GM12878 (cell line): ENCODE measurements at regions not wholly inside any gene's neighbourhood (a gene's known extent, or its start where the extent isn't known, plus 50 kb on each side); places are given as distances from the start of the nearest gene placed in this dataset.

Source experiments
- ATAC-seq: fragments of 200-7000 bp; cut with Tn5 transposase; 3 replicates; pipeline ENCODE4 v1.9.1; 2020; ENCODE audit warnings: mild to moderate bottlenecking, moderate library complexity
- BruUV-seq: library from RNA; stranded (reverse); fragments of 400-500 nt; replicated peaks from 2 replicates; lab custom pipeline; 2021; lab: Mats Ljungman, UMichigan
- CTCF ChIA-PET: fragments of 300-600 bp; sonication (Branson Sonifier 250); formaldehyde crosslinking; extraction: SDS; loops from one replicate; lab custom pipeline; 2021; ENCODE audit warnings: inconsistent platforms; lab: Yijun Ruan, JAX
- POLR2A ChIA-PET: fragments of 350-600 bp; formaldehyde crosslinking; extraction: SDS; loops from one replicate; lab custom pipeline; 2021; ENCODE audit warnings: inconsistent platforms; lab: Charles Lee
- RAD21 ChIA-PET: fragments of 300-600 bp; sonication (Branson Sonifier 250); formaldehyde crosslinking; loops from one replicate; lab custom pipeline; 2023; ENCODE audit warnings: antibody characterized with exemption; ENCODE audit not compliant: unreplicated experiment; lab: Charles Lee
- SMC1A ChIA-PET: fragments of 300-600 bp; sonication (Branson Sonifier 250); formaldehyde crosslinking; loops from one replicate; lab custom pipeline; 2023; ENCODE audit not compliant: unreplicated experiment, uncharacterized antibody; lab: Charles Lee
- DNase-seq: peaks from one replicate; pipeline ENCODE4 v3.0.0-alpha.2; 2011; ENCODE audit warnings: low read depth, low spot score
- FAIRE-seq: peaks from 3 replicates; lab custom pipeline; 2011; peaks lifted over from hg19 to GRCh38; lab: Jason Lieb, UNC
- H2AFZ ChIP-seq: 2 replicates; pipeline ENCODE4 v1.6.0; 2011; ENCODE audit warnings: low read depth, low read length, control low read depth; ENCODE audit not compliant: control insufficient read depth
- H3K27ac ChIP-seq: 2 replicates; pipeline ENCODE4 v1.5.1; 2011; ENCODE audit warnings: control low read depth; ENCODE audit not compliant: control insufficient read depth, insufficient read depth
- H3K27me3 ChIP-seq, 2 experiments: replicated peaks in 1 of 2; 2 replicates each; pipeline versions ENCODE4 v1.6.0 to v1.6.1; 2011; ENCODE audit warnings: low read length in 1 of 2; ENCODE audit not compliant: control insufficient read depth in 2 of 2, insufficient read depth in 2 of 2
- H3K36me3 ChIP-seq, 2 experiments: 2 replicates each; pipeline ENCODE4 v1.5.1; 2011; ENCODE audit warnings: low read length in 1 of 2; ENCODE audit not compliant: control insufficient read depth in 2 of 2, insufficient read depth in 2 of 2
- H3K4me1 ChIP-seq: 2 replicates; pipeline ENCODE4 v1.6.1; 2011; ENCODE audit warnings: mild to moderate bottlenecking, low read length, moderate library complexity, mixed read lengths; ENCODE audit not compliant: control insufficient read depth, insufficient read depth
- H3K4me2 ChIP-seq: 2 replicates; pipeline ENCODE4 v1.6.0; 2011; ENCODE audit warnings: control low read depth; ENCODE audit not compliant: control insufficient read depth, insufficient read depth
- H3K4me3 ChIP-seq: fragments of 200-600 bp; sonication (generic); 2 replicates; pipeline ENCODE4 v1.5.1; 2016
- H3K79me2 ChIP-seq: 2 replicates; pipeline ENCODE4 v1.6.0; 2011; ENCODE audit warnings: low read length; ENCODE audit not compliant: control insufficient read depth, insufficient read depth
- H3K9ac ChIP-seq: 2 replicates; pipeline ENCODE4 v1.8.0; 2011; ENCODE audit warnings: low read length, control low read depth, mixed read lengths; ENCODE audit not compliant: control insufficient read depth, insufficient read depth
- H3K9me3 ChIP-seq: replicated peaks from 3 replicates; pipeline ENCODE4 v1.5.1; 2011; ENCODE audit warnings: mild to moderate bottlenecking, low read length; ENCODE audit not compliant: control insufficient read depth, insufficient read depth
- H4K20me1 ChIP-seq: 2 replicates; pipeline ENCODE4 v1.6.0; 2011; ENCODE audit not compliant: control insufficient read depth, insufficient read depth
- PML ChIP-seq: IDR thresholded peaks from 2 replicates; pipeline ENCODE4 v1.6.1; 2012; ENCODE audit warnings: low read length, inconsistent platforms
- POU2F2 ChIP-seq: IDR thresholded peaks from 3 replicates; pipeline ENCODE4 v1.6.1; 2011; ENCODE audit warnings: low read depth, mild to moderate bottlenecking, low read length, borderline replicate concordance
- SPI1 ChIP-seq: IDR thresholded peaks from 2 replicates; pipeline ENCODE4 v1.6.1; 2011; ENCODE audit warnings: low read depth, mild to moderate bottlenecking, low read length, moderate library complexity, borderline replicate concordance; ENCODE audit not compliant: insufficient read depth
- ZNF622 ChIP-seq: fragments of 450-650 bp; IDR thresholded peaks from 2 replicates; pipeline ENCODE4 v1.6.1; 2017; ENCODE audit warnings: mild to moderate bottlenecking, inconsistent platforms
- WGBS: methylation state at CpG from one replicate; pipeline ENCODE4 v1.1.6; 2016; ENCODE audit warnings: low lambda C conversion rate; ENCODE audit not compliant: insufficient replicate concordance, insufficient coverage; ENCODE audit errors: missing lambda C conversion rate; 5-methylcytosine and 5-hydroxymethylcytosine counted together
- in situ Hi-C: fragments of 300-500 bp; cut with MboI; formaldehyde crosslinking; loops from 9 replicates; pipeline ENCODE4 v1.14.3; 2018; ENCODE audit warnings: mixed read lengths
- intact Hi-C: fragments of 100-400 bp; cut with micrococcal nuclease; formaldehyde crosslinking; loops from one replicate; pipeline ENCODE4 v1.14.2; 2022; ENCODE audit not compliant: unreplicated experiment
- TF ChIP-seq, protein P1 (sequence below): IDR thresholded peaks from 2 replicates; pipeline ENCODE4 v1.6.1; 2011; ENCODE audit warnings: low read depth, low read length, improper control_type of control experiment, borderline replicate concordance
- TF ChIP-seq, protein P2 (sequence below): fragments of 450-650 bp; IDR thresholded peaks from 2 replicates; pipeline ENCODE4 v1.6.1; 2017; ENCODE audit warnings: mild to moderate bottlenecking, moderate library complexity

DNA sequence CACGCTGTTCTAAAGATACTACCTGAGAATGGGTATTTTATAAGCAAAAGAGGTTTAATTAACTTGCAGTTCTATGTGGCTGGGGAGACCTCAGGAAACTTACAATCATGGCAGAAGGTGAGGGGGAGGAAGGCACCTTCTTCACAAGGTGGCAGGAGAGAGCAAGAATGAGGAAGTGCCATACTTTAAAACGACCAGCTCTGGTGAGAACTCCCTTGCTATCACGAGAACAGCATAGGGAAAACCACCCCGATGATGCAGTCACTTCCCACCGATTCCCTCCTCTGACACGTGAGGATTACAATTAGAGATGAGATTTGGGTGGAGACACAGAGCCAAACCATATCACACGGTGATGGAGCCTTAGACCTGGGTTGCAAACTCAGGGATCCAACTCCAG lies 317.5 kb upstream of the EEF2KMT start:
- ChIA-PET CTCF (no interaction called here), RAD21 (no interaction called here), POLR2A (no interaction called here), SMC1A (no interaction called here)
- no peaks in the 10 kb centered on the region for H4K20me1 ChIP-seq
- H3K9ac ChIP-seq, result no peak overlapping the region
- DNase-seq, result no peak
- H3K27ac ChIP-seq, result no peak overlapping the region
- H3K79me2 ChIP-seq, result no peaks in the 10 kb centered on the region
- intact Hi-C loops (no loop called here), in situ Hi-C loops (no loop called here)
- no peaks in the 10 kb centered on the region for H3K27me3 ChIP-seq
- no peak overlapping the region for H3K4me3 ChIP-seq
- H3K36me3 ChIP-seq, result no peaks in the 10 kb centered on the region
- no peak for FAIRE-seq
- no peak overlapping the region for H2AFZ ChIP-seq
- no peak for ATAC-seq
- no peaks in the 10 kb centered on the region for H3K9me3 ChIP-seq
- no peak overlapping the region for H3K4me2 ChIP-seq
- WGBS, result 22% methylated on average over 6 of the region's 7 CpGs
- BruUV-seq, result no TSS peak
- H3K4me1 ChIP-seq, result no peaks in the 10 kb centered on the region
- TF ChIP-seq SPI1, result peak; percentile 44; the same call in 1 of the 2 replicates
- TF ChIP-seq POU2F2, result no peak

DNA sequence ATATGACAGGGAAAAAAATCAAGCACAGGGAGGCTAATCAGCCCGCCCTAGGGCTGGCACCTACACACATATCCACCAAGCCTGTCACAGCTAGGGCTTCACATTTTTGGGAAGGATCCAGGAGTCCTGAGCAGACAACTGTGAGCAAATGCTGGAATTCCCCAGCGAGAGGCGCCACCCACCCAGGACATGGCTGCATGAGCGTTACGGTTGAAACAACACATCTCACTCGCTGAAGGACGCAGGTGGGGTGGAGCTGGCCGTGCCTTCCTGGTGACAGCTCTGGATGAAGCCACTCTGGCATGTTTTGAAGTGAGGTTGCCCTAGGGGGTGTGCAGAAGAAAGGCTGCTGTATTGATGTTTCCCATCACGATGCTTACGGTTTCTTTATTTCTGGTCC lies 315.1 kb upstream of the EEF2KMT start:
- Histone ChIP-seq H3K27ac (no peak overlapping the region), H3K27me3 (no peaks in the 10 kb centered on the region), H3K9ac (no peak overlapping the region), H3K79me2 (no peaks in the 10 kb centered on the region), H3K9me3 (no peaks in the 10 kb centered on the region), H2AFZ (no peak overlapping the region), H3K4me2 (no peak overlapping the region), H4K20me1 (no peaks in the 10 kb centered on the region), H3K4me1 (no peaks in the 10 kb centered on the region), H3K36me3 (no peaks in the 10 kb centered on the region), H3K4me3 (no peak overlapping the region)
- BruUV-seq, result no TSS peak
- WGBS, result 43% methylated on average over 10 of the region's 10 CpGs
- in situ Hi-C loops (no loop called here), intact Hi-C loops (no loop called here)
- ChIA-PET SMC1A (no interaction called here), POLR2A (no interaction called here), RAD21 (interaction anchor here (1.2 kb wide), 1 partner anchor 77 kb away, joined by 3 read pairs; no protein-coding TSS in a partner anchor), CTCF (no interaction called here)
- FAIRE-seq (no peak), DNase-seq (no peak), ATAC-seq (no peak)
- TF ChIP-seq, protein P1, sequence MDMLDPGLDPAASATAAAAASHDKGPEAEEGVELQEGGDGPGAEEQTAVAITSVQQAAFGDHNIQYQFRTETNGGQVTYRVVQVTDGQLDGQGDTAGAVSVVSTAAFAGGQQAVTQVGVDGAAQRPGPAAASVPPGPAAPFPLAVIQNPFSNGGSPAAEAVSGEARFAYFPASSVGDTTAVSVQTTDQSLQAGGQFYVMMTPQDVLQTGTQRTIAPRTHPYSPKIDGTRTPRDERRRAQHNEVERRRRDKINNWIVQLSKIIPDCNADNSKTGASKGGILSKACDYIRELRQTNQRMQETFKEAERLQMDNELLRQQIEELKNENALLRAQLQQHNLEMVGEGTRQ, result no peak
- TF ChIP-seq ZNF622 (no peak), PML (no peak)
- TF ChIP-seq, protein P2, sequence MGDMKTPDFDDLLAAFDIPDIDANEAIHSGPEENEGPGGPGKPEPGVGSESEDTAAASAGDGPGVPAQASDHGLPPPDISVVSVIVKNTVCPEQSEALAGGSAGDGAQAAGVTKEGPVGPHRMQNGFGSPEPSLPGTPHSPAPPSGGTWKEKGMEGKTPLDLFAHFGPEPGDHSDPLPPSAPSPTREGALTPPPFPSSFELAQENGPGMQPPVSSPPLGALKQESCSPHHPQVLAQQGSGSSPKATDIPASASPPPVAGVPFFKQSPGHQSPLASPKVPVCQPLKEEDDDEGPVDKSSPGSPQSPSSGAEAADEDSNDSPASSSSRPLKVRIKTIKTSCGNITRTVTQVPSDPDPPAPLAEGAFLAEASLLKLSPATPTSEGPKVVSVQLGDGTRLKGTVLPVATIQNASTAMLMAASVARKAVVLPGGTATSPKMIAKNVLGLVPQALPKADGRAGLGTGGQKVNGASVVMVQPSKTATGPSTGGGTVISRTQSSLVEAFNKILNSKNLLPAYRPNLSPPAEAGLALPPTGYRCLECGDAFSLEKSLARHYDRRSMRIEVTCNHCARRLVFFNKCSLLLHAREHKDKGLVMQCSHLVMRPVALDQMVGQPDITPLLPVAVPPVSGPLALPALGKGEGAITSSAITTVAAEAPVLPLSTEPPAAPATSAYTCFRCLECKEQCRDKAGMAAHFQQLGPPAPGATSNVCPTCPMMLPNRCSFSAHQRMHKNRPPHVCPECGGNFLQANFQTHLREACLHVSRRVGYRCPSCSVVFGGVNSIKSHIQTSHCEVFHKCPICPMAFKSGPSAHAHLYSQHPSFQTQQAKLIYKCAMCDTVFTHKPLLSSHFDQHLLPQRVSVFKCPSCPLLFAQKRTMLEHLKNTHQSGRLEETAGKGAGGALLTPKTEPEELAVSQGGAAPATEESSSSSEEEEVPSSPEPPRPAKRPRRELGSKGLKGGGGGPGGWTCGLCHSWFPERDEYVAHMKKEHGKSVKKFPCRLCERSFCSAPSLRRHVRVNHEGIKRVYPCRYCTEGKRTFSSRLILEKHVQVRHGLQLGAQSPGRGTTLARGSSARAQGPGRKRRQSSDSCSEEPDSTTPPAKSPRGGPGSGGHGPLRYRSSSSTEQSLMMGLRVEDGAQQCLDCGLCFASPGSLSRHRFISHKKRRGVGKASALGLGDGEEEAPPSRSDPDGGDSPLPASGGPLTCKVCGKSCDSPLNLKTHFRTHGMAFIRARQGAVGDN, result no peak
